ENCODE measurements at regions not wholly inside any gene's neighbourhood (a gene's known extent, or its start where the extent isn't known, plus 50 kb on each side); places are given as distances from the start of the nearest gene placed in this dataset.

DNA sequence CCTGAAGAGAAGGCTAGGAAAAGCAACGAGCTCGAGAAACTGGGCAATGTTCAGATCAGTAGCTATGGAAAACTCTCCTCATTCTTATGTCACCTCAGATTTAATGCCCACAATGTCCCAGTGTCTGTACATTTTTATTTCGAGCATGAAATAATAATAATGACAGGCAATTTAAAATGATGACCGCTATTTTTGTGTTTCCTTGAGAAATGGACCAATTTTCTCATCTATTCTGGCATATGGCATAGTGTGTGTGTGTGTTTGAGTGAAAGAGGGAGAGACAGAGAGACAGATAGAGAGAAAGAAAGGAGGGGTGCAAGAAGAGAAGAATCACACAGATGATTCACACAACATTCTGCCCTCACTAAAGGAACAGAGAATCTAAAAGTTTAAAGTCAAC, 119.1 kb upstream of the C1orf21 start:
- TF ChIP-seq, protein P1, sequence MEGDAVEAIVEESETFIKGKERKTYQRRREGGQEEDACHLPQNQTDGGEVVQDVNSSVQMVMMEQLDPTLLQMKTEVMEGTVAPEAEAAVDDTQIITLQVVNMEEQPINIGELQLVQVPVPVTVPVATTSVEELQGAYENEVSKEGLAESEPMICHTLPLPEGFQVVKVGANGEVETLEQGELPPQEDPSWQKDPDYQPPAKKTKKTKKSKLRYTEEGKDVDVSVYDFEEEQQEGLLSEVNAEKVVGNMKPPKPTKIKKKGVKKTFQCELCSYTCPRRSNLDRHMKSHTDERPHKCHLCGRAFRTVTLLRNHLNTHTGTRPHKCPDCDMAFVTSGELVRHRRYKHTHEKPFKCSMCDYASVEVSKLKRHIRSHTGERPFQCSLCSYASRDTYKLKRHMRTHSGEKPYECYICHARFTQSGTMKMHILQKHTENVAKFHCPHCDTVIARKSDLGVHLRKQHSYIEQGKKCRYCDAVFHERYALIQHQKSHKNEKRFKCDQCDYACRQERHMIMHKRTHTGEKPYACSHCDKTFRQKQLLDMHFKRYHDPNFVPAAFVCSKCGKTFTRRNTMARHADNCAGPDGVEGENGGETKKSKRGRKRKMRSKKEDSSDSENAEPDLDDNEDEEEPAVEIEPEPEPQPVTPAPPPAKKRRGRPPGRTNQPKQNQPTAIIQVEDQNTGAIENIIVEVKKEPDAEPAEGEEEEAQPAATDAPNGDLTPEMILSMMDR (IDR thresholded peaks at IDR 0.05) = no peak
- no peak for TF ChIP-seq POLR2A (IDR thresholded peaks at IDR 0.05)
- no peak for TF ChIP-seq POLR2AphosphoS5 (IDR thresholded peaks at IDR 0.05; ENCODE audit: insufficient read depth in 1 of 2, low read depth in 1 of 2)

Data from vagina (tissue), 2 donors.